GM23248 (cell line): ENCODE measurements at regions not wholly inside any gene's neighbourhood (a gene's known extent, or its start where the extent isn't known, plus 50 kb on each side); places are given as distances from the start of the nearest gene placed in this dataset.
"Not testable (repeated sequence)": the region's sequence is repeated elsewhere in the genome, so short reads cannot be mapped to it uniquely, and the experiment has no call there.

ENCODE experiments used
- DNase-seq: peaks from one replicate; pipeline ENCODE4 v3.0.0-alpha.2; 2015
- H2AFZ ChIP-seq: fragments of 200-600 bp; sonication (generic); 2 replicates; pipeline ENCODE4 v1.6.1; 2016; ENCODE audit warnings: antibody characterized with exemption
- H3F3A ChIP-seq: fragments of 200-600 bp; sonication (generic); 2 replicates; pipeline ENCODE4 v1.6.1; 2016; ENCODE audit warnings: mild to moderate bottlenecking, antibody characterized with exemption, mixed run types; ENCODE audit not compliant: insufficient read depth
- H3K27ac ChIP-seq: fragments of 200-600 bp; sonication (generic); 2 replicates; pipeline ENCODE4 v1.5.1; 2016; ENCODE audit warnings: mild to moderate bottlenecking
- H3K27me3 ChIP-seq: fragments of 200-600 bp; sonication (generic); replicated peaks from 2 replicates; pipeline ENCODE4 v1.6.1; 2016; ENCODE audit warnings: mild to moderate bottlenecking; ENCODE audit not compliant: insufficient read depth
- H3K36me3 ChIP-seq: fragments of 200-600 bp; sonication (generic); 2 replicates; pipeline ENCODE4 v1.6.1; 2016; ENCODE audit warnings: low read depth, mild to moderate bottlenecking
- H3K4me1 ChIP-seq: fragments of 200-600 bp; sonication (generic); 2 replicates; pipeline ENCODE4 v1.6.1; 2016; ENCODE audit warnings: mild to moderate bottlenecking; ENCODE audit not compliant: insufficient read depth
- H3K4me2 ChIP-seq: fragments of 200-600 bp; sonication (generic); one replicate; pipeline ENCODE4 v1.6.1; 2016; ENCODE audit warnings: mild to moderate bottlenecking; ENCODE audit not compliant: unreplicated experiment
- H3K4me3 ChIP-seq: fragments of 200-600 bp; sonication (generic); 2 replicates; pipeline ENCODE4 v1.5.1; 2016; ENCODE audit warnings: mild to moderate bottlenecking
- H3K79me2 ChIP-seq: fragments of 200-600 bp; sonication (generic); 2 replicates; pipeline ENCODE4 v1.6.1; 2016; ENCODE audit warnings: mild to moderate bottlenecking; ENCODE audit not compliant: insufficient read depth
- H3K9ac ChIP-seq: fragments of 200-600 bp; sonication (generic); 2 replicates; pipeline ENCODE4 v1.6.1; 2016; ENCODE audit warnings: mild to moderate bottlenecking
- H3K9me2 ChIP-seq: fragments of 200-600 bp; sonication (generic); 2 replicates; pipeline ENCODE4 v1.6.1; 2016; ENCODE audit warnings: mixed run types, mild to moderate bottlenecking, moderate library complexity; ENCODE audit not compliant: insufficient read depth
- H3K9me3 ChIP-seq: fragments of 200-600 bp; sonication (generic); one replicate; pipeline ENCODE4 v1.6.1; 2017; ENCODE audit warnings: low read depth
- H4K20me1 ChIP-seq: fragments of 200-600 bp; sonication (generic); 2 replicates; pipeline ENCODE4 v1.6.0; 2016; ENCODE audit not compliant: insufficient read depth
- EZH2 ChIP-seq: fragments of 200-600 bp; sonication (generic); IDR thresholded peaks from 2 replicates; pipeline ENCODE4 v1.6.1; 2018; ENCODE audit warnings: antibody characterized with exemption, mild to moderate bottlenecking; ENCODE audit not compliant: insufficient read depth, poor library complexity, severe bottlenecking
- EZH2phosphoT487 ChIP-seq: fragments of 200-600 bp; sonication (generic); IDR thresholded peaks from 2 replicates; pipeline ENCODE4 v1.6.1; 2018; ENCODE audit warnings: antibody characterized with exemption, moderate library complexity, mild to moderate bottlenecking, low read depth; ENCODE audit not compliant: insufficient read depth
- WGBS, 2 experiments: methylation state at CpG; one replicate each; pipeline ENCODE4 v1.1.6; 2015 to 2017; ENCODE audit warnings: low lambda C conversion rate in 2 of 2, low coverage in 1 of 2; ENCODE audit errors: missing lambda C conversion rate in 2 of 2; 5-methylcytosine and 5-hydroxymethylcytosine counted together
- in situ Hi-C: fragments of 300-500 bp; cut with MboI; formaldehyde crosslinking; loops from 2 replicates; pipeline ENCODE4 v1.15.0; 2020

DNA sequence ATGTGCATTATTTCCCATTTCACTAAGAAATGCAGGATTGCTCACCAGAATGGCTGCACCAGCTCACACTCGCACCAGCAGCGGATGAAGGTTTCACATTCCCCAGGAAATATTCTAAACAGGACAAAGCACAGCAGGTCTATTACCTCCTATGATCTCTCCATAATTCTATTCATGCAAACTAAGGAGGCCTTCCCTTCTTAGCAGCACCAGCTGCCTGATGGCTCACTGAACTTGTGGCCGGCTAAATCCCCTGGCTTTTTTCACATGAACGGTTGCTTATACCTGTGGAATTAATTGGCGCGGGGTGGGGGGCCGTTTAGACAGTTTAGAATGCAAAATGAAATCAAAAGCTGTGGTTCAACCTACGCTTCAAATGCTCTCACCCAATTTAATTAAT is 73.5 kb upstream of the SRD5A3 start:
- Histone ChIP-seq H2AFZ (no peak overlapping the region), H4K20me1 (no peaks in the 10 kb centered on the region), H3K9me2 (no peaks in the 10 kb centered on the region), H3K9me3 (no peaks in the 10 kb centered on the region), H3K36me3 (no peaks in the 10 kb centered on the region), H3K27ac (no peak overlapping the region), H3K9ac (no peak overlapping the region), H3K4me3 (no peak overlapping the region), H3F3A (no peaks in the 10 kb centered on the region), H3K4me1 (no peaks in the 10 kb centered on the region), H3K27me3 (peaks cover 2% of the 10 kb centered on the region; the same call in 1 of the 2 replicates), H3K4me2 (no peak overlapping the region), H3K79me2 (no peaks in the 10 kb centered on the region)
- 62 to 63% methylated on average over 8 of the region's 8 CpGs for WGBS, 2 experiments
- TF ChIP-seq EZH2 (no peak), EZH2phosphoT487 (no peak)
- in situ Hi-C loops: no loop called here
- DNase-seq: no peak

DNA sequence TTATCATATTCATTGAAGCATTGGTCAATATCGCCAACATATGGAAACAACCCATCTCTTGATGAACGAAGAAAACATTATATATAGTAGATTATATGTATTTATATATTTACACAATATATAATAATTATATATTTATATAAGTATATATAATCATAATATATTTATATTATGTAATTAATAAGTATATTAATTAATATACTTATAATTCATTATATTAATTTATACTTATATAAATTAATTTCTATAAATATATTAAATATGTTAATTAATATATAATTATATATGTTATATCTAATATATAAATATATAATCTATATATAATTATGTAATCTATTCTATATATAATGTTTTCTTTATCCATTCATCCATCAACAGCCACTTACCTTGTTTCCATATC is 69.0 kb upstream of the SRD5A3 start:
- H3K4me3 ChIP-seq: no peak overlapping the region
- H4K20me1 ChIP-seq: no peaks in the 10 kb centered on the region
- H3K27me3 ChIP-seq: peaks cover 2% of the 10 kb centered on the region
- no peak for TF ChIP-seq EZH2
- TF ChIP-seq EZH2phosphoT487: no peak
- in situ Hi-C loops: no loop called here
- H3K9me2 ChIP-seq: no peaks in the 10 kb centered on the region
- no peaks in the 10 kb centered on the region for H3F3A ChIP-seq
- no peaks in the 10 kb centered on the region for H3K4me1 ChIP-seq
- H2AFZ ChIP-seq: no peak overlapping the region
- DNase-seq: no peak
- H3K27ac ChIP-seq: no peak overlapping the region
- no peaks in the 10 kb centered on the region for H3K9me3 ChIP-seq
- WGBS, 2 experiments: 74 to 78% methylated on average over 2 of the region's 2 CpGs
- no peaks in the 10 kb centered on the region for H3K36me3 ChIP-seq
- no peak overlapping the region for H3K4me2 ChIP-seq
- no peaks in the 10 kb centered on the region for H3K79me2 ChIP-seq
- no peak overlapping the region for H3K9ac ChIP-seq

DNA sequence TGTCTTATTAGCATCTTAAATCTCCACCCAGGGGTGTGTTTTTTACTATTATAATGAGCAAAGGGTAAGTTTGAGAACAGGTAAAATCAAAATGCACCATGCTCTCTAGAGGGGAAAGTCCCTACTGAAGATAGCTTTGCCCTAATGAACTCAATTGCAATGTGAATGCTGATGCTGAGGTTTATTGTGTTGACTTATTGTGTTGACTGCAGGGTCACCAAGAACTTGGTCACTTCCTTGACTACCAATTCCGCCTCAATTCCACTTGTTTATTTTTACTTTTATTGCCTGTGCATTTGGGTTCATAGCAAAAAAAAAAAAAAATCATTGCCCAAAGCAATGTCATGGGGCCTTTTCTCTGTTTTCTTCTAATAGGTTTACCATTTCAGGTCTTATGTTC is 67.7 kb upstream of the SRD5A3 start:
- peaks cover 2% of the 10 kb centered on the region for H3K27me3 ChIP-seq
- H3K79me2 ChIP-seq: no peaks in the 10 kb centered on the region
- no peaks in the 10 kb centered on the region for H3K36me3 ChIP-seq
- H3K4me2 ChIP-seq: no peak overlapping the region
- no peaks in the 10 kb centered on the region for H3F3A ChIP-seq
- TF ChIP-seq EZH2phosphoT487 (no peak), EZH2 (no peak)
- H4K20me1 ChIP-seq: no peaks in the 10 kb centered on the region
- no peaks in the 10 kb centered on the region for H3K4me1 ChIP-seq
- no peak overlapping the region for H3K9ac ChIP-seq
- WGBS, 2 experiments: 27 to 41% methylated on average over 1 of the region's 1 CpG
- H3K9me2 ChIP-seq: no peaks in the 10 kb centered on the region
- no peaks in the 10 kb centered on the region for H3K9me3 ChIP-seq
- DNase-seq: no peak
- in situ Hi-C loops: no loop called here
- H2AFZ ChIP-seq: no peak overlapping the region
- no peak overlapping the region for H3K4me3 ChIP-seq
- no peak overlapping the region for H3K27ac ChIP-seq

GRCh38 chr4:55280474-55280873 is 65.6 kb upstream of the SRD5A3 start:
- WGBS, 2 experiments: 32 to 37% methylated on average over 7 of the region's 7 CpGs
- H3K4me2 ChIP-seq, H3K4me3 ChIP-seq, H3K79me2 ChIP-seq, H3K27me3 ChIP-seq, H3K9me3 ChIP-seq, H2AFZ ChIP-seq, H4K20me1 ChIP-seq, DNase-seq, H3K9ac ChIP-seq, H3K27ac ChIP-seq, in situ Hi-C loops, H3K4me1 ChIP-seq, H3F3A ChIP-seq, H3K9me2 ChIP-seq, H3K36me3 ChIP-seq: not testable (repeated sequence)

DNA sequence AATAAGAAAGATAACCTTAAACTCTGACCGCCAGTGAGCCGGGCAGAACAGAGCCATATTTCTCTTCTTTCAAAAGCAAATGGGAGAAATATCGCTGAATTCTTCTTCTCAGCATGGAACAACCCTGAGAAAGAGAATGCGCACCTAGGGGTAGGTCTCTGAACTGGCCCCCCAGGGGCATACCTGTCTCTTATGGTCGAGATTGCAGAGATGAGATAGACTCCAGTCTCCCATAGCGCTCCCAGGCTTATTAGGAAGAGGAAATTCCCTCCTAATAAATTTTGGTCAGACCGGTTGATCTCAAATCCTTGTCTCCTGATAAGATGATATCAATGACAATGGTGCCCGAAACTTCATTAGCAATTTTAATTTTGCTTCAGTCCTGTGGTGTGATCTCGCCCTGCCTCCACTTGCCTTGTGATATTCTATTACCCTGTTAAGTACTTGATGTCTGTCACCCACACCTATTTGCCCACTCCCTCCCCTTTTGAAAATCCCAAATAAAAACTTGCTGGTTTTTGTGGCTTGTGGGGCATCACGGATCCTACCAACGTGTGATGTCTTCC is 64.8 kb upstream of the SRD5A3 start:
- H3K9me2 ChIP-seq, H3F3A ChIP-seq, H2AFZ ChIP-seq, H3K4me2 ChIP-seq, H3K27me3 ChIP-seq, H3K79me2 ChIP-seq, DNase-seq, H4K20me1 ChIP-seq, H3K36me3 ChIP-seq, H3K27ac ChIP-seq, H3K4me3 ChIP-seq, in situ Hi-C loops, H3K4me1 ChIP-seq, H3K9ac ChIP-seq, H3K9me3 ChIP-seq: not testable (repeated sequence)
- 45 to 51% methylated on average over 11 of the region's 11 CpGs for WGBS, 2 experiments
